CD8-positive, alpha-beta memory T cell (primary cell): ENCODE measurements at regions not wholly inside any gene's neighbourhood (a gene's known extent, or its start where the extent isn't known, plus 50 kb on each side); places are given as distances from the start of the nearest gene placed in this dataset.

Source experiments
- CTCF ChIA-PET: fragments of 350-600 bp; sonication (Branson Sonifier 250); formaldehyde crosslinking; loops from one replicate; lab custom pipeline; 2021; ENCODE audit warnings: antibody characterized with exemption; lab: Charles Lee
- POLR2A ChIA-PET: fragments of 350-600 bp; sonication (Branson Sonifier 250); formaldehyde crosslinking; loops from one replicate; lab custom pipeline; 2021; ENCODE audit warnings: antibody characterized with exemption; lab: Charles Lee
- DNase-seq, 5 donors: peaks; one replicate each; pipeline versions ENCODE4 v3.0.0 to v3.0.0-alpha.2; 2020 to 2022; ENCODE audit warnings: mixed read lengths in 1 of 5
- H3K27ac ChIP-seq: one replicate; pipeline ENCODE4 v1.7.0; 2013; ENCODE audit warnings: low read depth, mild to moderate bottlenecking, low read length, moderate library complexity
- H3K27me3 ChIP-seq: 2 replicates; pipeline ENCODE4 v1.7.0; 2013; ENCODE audit warnings: low read length, mild to moderate bottlenecking; ENCODE audit not compliant: insufficient read depth, poor library complexity, severe bottlenecking
- H3K36me3 ChIP-seq: 2 replicates; pipeline ENCODE4 v1.7.0; 2013; ENCODE audit warnings: mild to moderate bottlenecking, low read length, moderate library complexity; ENCODE audit not compliant: insufficient read depth
- H3K4me1 ChIP-seq: 2 replicates; pipeline ENCODE4 v1.7.0; 2013; ENCODE audit warnings: mild to moderate bottlenecking, low read length, moderate library complexity; ENCODE audit not compliant: insufficient read depth
- H3K4me3 ChIP-seq: 2 replicates; pipeline ENCODE4 v1.7.0; 2013; ENCODE audit warnings: mild to moderate bottlenecking, low read length
- H3K9me3 ChIP-seq: 2 replicates; pipeline ENCODE4 v1.7.0; 2013; ENCODE audit warnings: mild to moderate bottlenecking, low read length
- H3K27ac Mint-ChIP-seq, 8 donors: one replicate each; pipeline ENCODE4 v1.8.0; 2020 to 2021; ENCODE audit warnings: mixed read lengths in 8 of 8, mild to moderate bottlenecking in 6 of 8, inconsistent platforms in 3 of 8, moderate library complexity in 3 of 8
- H3K27me3 Mint-ChIP-seq, 2 donors: one replicate each; pipeline ENCODE4 v1.8.0; 2020 to 2021; ENCODE audit warnings: mixed read lengths in 2 of 2, mild to moderate bottlenecking in 1 of 2, moderate library complexity in 1 of 2
- H3K36me3 Mint-ChIP-seq, 3 donors: one replicate each; pipeline ENCODE4 v1.8.0; 2020 to 2021; ENCODE audit warnings: mixed read lengths in 3 of 3, inconsistent platforms in 1 of 3, mild to moderate bottlenecking in 1 of 3
- H3K4me1 Mint-ChIP-seq, 3 donors: one replicate each; pipeline ENCODE4 v1.8.0; 2020 to 2021; ENCODE audit warnings: mixed read lengths in 3 of 3, inconsistent platforms in 1 of 3, mild to moderate bottlenecking in 1 of 3
- H3K4me3 Mint-ChIP-seq, 7 donors: one replicate each; pipeline ENCODE4 v1.8.0; 2020 to 2021; ENCODE audit warnings: mixed read lengths in 7 of 7, mild to moderate bottlenecking in 6 of 7, moderate library complexity in 4 of 7, inconsistent platforms in 2 of 7
- H3K9me3 Mint-ChIP-seq, 5 donors: one replicate each; pipeline ENCODE4 v1.8.0; 2020 to 2022; ENCODE audit warnings: mixed read lengths in 5 of 5, mild to moderate bottlenecking in 3 of 5, moderate library complexity in 2 of 5, inconsistent platforms in 1 of 5

DNA sequence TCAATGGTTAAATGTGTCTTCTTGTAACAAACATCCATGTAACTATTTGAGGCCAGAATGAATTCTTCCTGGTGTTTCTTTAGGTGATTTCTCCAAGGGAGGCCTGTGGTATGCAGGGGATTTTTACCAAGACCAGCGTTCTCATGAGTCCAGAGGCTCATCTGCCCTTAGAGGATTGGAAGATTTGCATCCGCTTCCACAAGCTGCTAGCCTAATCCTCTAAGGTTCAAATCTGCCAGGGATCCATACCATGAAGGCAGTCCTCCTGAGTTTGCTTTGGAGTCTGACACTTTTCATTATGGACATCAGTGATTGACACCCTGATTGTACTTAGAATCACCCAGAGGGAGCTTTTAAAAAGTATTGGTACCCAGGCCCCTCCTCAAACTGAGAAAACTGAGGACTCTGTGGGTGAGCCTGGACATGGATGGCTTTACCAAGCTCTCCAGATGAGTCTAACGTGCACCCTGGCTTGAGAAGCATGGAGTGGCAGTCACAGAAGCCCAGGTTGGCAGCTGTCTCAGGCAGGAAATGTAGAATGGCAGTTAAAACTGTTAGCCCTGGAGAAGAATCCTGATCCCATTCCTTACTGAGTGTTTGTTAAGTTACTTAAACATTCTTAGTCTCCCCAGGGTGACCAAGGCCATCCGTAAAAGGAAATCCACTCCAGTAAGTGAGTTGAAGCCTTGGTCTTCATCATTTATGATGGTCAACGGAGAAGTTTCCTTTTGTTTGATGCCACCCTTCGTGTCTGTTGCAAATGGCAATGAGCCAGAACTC is 95.3 kb upstream of the RMDN2 start:
- Mint-ChIP-seq H3K9me3 (no peaks in the 10 kb centered on the region), H3K4me1 (peaks cover 5 to 14% (median 9%) of the 10 kb centered on the region in 3 donors), H3K27ac (peak overlapping the region in 1 of 8 donors; percentile 60), H3K4me3 (no peak overlapping the region), H3K36me3 (peaks cover 0 to 3% (median 0%) of the 10 kb centered on the region in 3 donors), H3K27me3 (peaks cover 0 to 5% of the 10 kb centered on the region in 2 donors)
- H3K9me3 ChIP-seq, result no peaks in the 10 kb centered on the region
- H3K4me1 ChIP-seq, result no peaks in the 10 kb centered on the region
- no peak for DNase-seq
- no peaks in the 10 kb centered on the region for H3K27me3 ChIP-seq
- H3K36me3 ChIP-seq, result no peaks in the 10 kb centered on the region
- no peak overlapping the region for H3K4me3 ChIP-seq
- ChIA-PET POLR2A (no interaction called here), CTCF (interaction anchor here (1.4 to 12.2 kb wide), 5 partner anchors 10 to 452 kb away, joined by 3 to 213 read pairs (median 4); no protein-coding TSS in a partner anchor)
- no peak overlapping the region for H3K27ac ChIP-seq

DNA sequence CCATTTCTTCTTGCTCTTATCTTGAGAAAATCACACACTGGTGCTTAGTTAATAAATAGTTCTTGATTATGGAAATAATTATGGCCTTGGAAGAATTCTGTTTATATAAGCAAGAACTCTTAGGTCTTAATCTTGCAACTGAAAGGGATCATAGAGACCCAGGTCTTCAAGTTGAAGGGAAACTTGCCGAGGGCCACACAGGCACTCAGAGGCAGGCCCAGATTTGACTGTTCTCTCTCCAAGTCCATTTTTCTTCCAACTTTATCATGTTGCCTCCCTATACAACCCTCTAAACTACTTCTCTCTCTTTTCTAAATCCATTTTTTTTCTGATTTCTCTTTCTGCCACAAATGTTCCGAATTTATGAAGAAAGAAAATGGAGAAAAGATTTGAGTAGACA is 94.5 kb upstream of the RMDN2 start:
- POLR2A ChIA-PET, result no interaction called here
- no peak overlapping the region for H3K4me3 ChIP-seq

DNA sequence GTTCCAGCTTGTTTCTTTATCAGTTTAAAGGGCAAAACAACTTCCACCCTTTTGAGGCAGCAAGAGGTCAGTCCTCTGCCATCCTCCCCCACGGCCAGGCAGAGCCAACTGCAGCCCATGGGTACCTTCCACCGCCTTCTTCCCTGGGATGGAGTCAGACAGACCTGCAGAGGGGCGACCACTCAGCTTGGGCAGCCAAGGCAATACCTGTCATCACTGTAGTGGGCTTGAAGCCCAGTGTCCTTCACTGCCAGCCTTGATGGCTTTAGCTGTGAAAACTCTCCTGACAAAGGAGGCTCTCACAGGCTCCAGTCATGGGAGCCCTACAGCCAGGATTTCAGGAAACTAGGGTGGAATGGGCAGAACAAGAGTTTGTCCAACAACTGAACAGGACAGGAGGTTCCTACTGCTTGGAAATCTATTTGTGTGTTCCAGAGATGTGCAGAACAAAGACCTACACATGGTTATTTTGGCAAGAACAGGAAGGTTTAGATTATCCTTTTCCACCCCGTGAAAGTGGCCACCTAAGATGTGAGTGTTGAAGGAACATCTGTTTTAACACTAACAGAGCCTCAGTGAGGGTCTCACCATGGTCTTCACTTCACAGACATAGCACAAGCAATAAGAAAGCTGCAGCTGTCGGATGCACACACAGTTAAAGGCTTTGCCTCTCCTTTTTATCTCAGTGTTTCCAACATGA is 93.9 kb upstream of the RMDN2 start:
- ChIA-PET CTCF (interaction anchor here (1.0 to 12.2 kb wide), 12 partner anchors 8 to 435 kb away, joined by 3 to 213 read pairs (median 5); no protein-coding TSS in a partner anchor), POLR2A (no interaction called here)
- H3K9me3 ChIP-seq, result no peaks in the 10 kb centered on the region
- Mint-ChIP-seq H3K27ac (no peak overlapping the region), H3K4me3 (no peak overlapping the region), H3K9me3 (no peaks in the 10 kb centered on the region), H3K4me1 (peaks cover 5 to 14% (median 9%) of the 10 kb centered on the region in 3 donors), H3K36me3 (peaks cover 0 to 3% (median 0%) of the 10 kb centered on the region in 3 donors), H3K27me3 (peaks cover 0 to 4% of the 10 kb centered on the region in 2 donors)
- no peak overlapping the region for H3K4me3 ChIP-seq
- no peak for DNase-seq
- H3K27ac ChIP-seq, result no peak overlapping the region
- H3K4me1 ChIP-seq, result no peaks in the 10 kb centered on the region
- H3K27me3 ChIP-seq, result no peaks in the 10 kb centered on the region
- no peaks in the 10 kb centered on the region for H3K36me3 ChIP-seq

More for the DNA sequence above, 94.5 kb upstream of the RMDN2 start:
- Histone ChIP-seq H3K4me1 (no peaks in the 10 kb centered on the region), H3K27ac (no peak overlapping the region), H3K27me3 (no peaks in the 10 kb centered on the region), H3K36me3 (no peaks in the 10 kb centered on the region), H3K9me3 (no peaks in the 10 kb centered on the region)
- H3K27me3 Mint-ChIP-seq, result peaks cover 0 to 5% of the 10 kb centered on the region in 2 donors
- H3K36me3 Mint-ChIP-seq, result peaks cover 0 to 3% (median 0%) of the 10 kb centered on the region in 3 donors
- DNase-seq, result no peak
- no peaks in the 10 kb centered on the region for H3K9me3 Mint-ChIP-seq
- no peak overlapping the region for H3K4me3 Mint-ChIP-seq
- CTCF ChIA-PET, result interaction anchor here (1.0 to 12.2 kb wide), 5 partner anchors 10 to 453 kb away, joined by 3 to 213 read pairs (median 4); no protein-coding TSS in a partner anchor
- peaks cover 5 to 14% (median 9%) of the 10 kb centered on the region in 3 donors for H3K4me1 Mint-ChIP-seq
- H3K27ac Mint-ChIP-seq, result no peak overlapping the region

GRCh38 chr2:37832590-37833197 is 92.4 kb upstream of the RMDN2 start:
- no peaks in the 10 kb centered on the region for H3K9me3 ChIP-seq
- Mint-ChIP-seq H3K4me3 (no peak overlapping the region), H3K4me1 (peaks cover 5 to 14% (median 9%) of the 10 kb centered on the region in 3 donors), H3K9me3 (no peaks in the 10 kb centered on the region), H3K27ac (no peak overlapping the region), H3K36me3 (no peaks in the 10 kb centered on the region), H3K27me3 (peaks cover 0 to 3% of the 10 kb centered on the region in 2 donors)
- peak; percentile 57 to 88 (median 76) for DNase-seq
- H3K4me3 ChIP-seq, result no peak overlapping the region
- H3K36me3 ChIP-seq, result no peaks in the 10 kb centered on the region
- ChIA-PET POLR2A (interaction anchor here (0.6 kb wide), 2 partner anchors 162 to 437 kb away, joined by 3 to 4 read pairs; no protein-coding TSS in a partner anchor), CTCF (interaction anchor here (0.5 to 12.2 kb wide), 39 partner anchors 9 to 498 kb away, joined by 3 to 213 read pairs (median 3); no protein-coding TSS in a partner anchor)
- H3K27me3 ChIP-seq, result no peaks in the 10 kb centered on the region
- H3K4me1 ChIP-seq, result no peaks in the 10 kb centered on the region
- H3K27ac ChIP-seq, result no peak overlapping the region

DNA sequence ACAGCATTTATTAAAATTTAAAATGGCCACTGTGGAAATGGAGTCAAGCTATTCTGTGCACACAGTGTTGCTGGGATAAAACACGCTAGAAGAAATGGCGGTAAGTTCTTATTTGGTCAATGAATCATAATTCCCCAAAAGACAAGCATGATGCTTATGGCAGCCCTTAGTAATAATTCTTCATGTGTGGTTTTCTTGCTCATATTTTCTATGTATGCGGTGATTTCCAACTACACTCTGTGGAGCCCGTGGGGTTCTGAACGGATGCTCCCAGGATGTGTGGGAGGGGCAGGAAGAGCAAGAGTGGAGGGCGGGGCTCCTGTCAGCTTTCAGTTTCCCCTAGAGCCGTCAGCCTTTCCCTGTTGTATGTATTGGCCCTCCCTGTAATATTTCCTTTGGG is 91.7 kb upstream of the RMDN2 start:
- no peaks in the 10 kb centered on the region for H3K9me3 Mint-ChIP-seq
- Histone ChIP-seq H3K4me1 (no peaks in the 10 kb centered on the region), H3K9me3 (no peaks in the 10 kb centered on the region), H3K4me3 (no peak overlapping the region), H3K27me3 (no peaks in the 10 kb centered on the region), H3K36me3 (no peaks in the 10 kb centered on the region), H3K27ac (no peak overlapping the region)
- H3K27me3 Mint-ChIP-seq, result peaks cover 0 to 3% of the 10 kb centered on the region in 2 donors
- POLR2A ChIA-PET, result no interaction called here
- H3K4me1 Mint-ChIP-seq, result peaks cover 5 to 14% (median 9%) of the 10 kb centered on the region in 3 donors
- DNase-seq, result no peak
- CTCF ChIA-PET, result interaction anchor here (0.6 to 12.2 kb wide), 24 partner anchors 11 to 499 kb away, joined by 3 to 213 read pairs (median 4); no protein-coding TSS in a partner anchor
- no peak overlapping the region for H3K4me3 Mint-ChIP-seq
- H3K36me3 Mint-ChIP-seq, result no peaks in the 10 kb centered on the region
- no peak overlapping the region for H3K27ac Mint-ChIP-seq

DNA sequence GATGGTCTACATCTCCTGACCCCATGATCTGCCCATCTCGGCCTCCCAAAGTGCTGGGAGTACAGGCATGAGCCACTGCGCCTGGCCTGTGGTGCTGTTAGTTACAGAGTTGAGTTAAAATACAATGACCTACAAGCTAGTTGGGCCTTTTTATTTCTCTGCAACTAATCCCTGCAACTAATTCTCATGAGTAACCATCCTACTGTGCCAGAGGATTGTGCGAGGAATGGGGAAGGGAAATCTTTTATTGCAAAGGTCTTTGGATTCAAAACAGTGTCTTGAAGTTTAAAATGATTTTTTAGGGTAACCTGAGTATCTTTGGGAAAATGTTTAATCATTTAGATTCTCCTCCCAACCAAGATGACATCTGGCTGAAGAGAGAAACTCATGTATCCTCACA is 88.8 kb upstream of the RMDN2 start:
- Mint-ChIP-seq H3K27ac (no peak overlapping the region), H3K9me3 (no peaks in the 10 kb centered on the region), H3K4me1 (peaks cover 5% of the 10 kb centered on the region in 3 donors), H3K27me3 (peaks cover 0 to 1% of the 10 kb centered on the region in 2 donors), H3K36me3 (no peaks in the 10 kb centered on the region), H3K4me3 (no peak overlapping the region)
- CTCF ChIA-PET, result interaction anchor here (1.1 to 12.2 kb wide), 6 partner anchors 15 to 440 kb away, joined by 3 to 213 read pairs (median 6); no protein-coding TSS in a partner anchor
- no peaks in the 10 kb centered on the region for H3K27me3 ChIP-seq
- no peaks in the 10 kb centered on the region for H3K4me1 ChIP-seq
- no peak overlapping the region for H3K27ac ChIP-seq
- no peaks in the 10 kb centered on the region for H3K9me3 ChIP-seq
- no peak for DNase-seq
- H3K4me3 ChIP-seq, result no peak overlapping the region
- H3K36me3 ChIP-seq, result no peaks in the 10 kb centered on the region
- POLR2A ChIA-PET, result no interaction called here

DNA sequence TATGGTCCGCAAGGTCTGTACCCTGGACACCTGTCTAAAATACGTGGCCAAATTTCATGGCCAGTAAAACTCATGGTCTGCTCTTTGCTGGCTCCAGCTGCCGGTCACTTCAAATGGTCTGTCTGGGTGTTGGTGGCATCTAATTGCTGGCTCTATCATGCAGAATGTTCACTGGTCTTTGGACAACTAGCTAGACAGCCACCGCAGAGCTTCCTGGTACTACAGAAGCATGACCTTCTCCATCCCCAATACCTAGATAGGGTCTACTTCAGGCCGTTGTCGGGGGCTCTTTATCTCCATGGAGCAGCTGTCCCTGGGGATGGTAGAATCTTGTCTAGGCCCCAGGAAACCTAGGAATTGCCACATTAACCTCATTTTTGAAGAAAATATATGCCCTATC is 88.4 kb upstream of the RMDN2 start:
- POLR2A ChIA-PET, result no interaction called here

More for the DNA sequence above, 88.4 kb upstream of the RMDN2 start:
- H3K4me3 ChIP-seq, result no peak overlapping the region
- H3K4me3 Mint-ChIP-seq, result no peak overlapping the region
- H3K27me3 Mint-ChIP-seq, result peaks cover 1 to 4% of the 10 kb centered on the region in 2 donors
- H3K9me3 Mint-ChIP-seq, result no peaks in the 10 kb centered on the region
- peaks cover 5% of the 10 kb centered on the region in 3 donors for H3K4me1 Mint-ChIP-seq
- no peak overlapping the region for H3K27ac Mint-ChIP-seq
- no peaks in the 10 kb centered on the region for H3K9me3 ChIP-seq
- CTCF ChIA-PET, result interaction anchor here (1.1 to 12.2 kb wide), 6 partner anchors 15 to 441 kb away, joined by 3 to 213 read pairs (median 6); no protein-coding TSS in a partner anchor
- no peaks in the 10 kb centered on the region for H3K27me3 ChIP-seq
- H3K4me1 ChIP-seq, result no peaks in the 10 kb centered on the region
- no peak overlapping the region for H3K27ac ChIP-seq
- H3K36me3 Mint-ChIP-seq, result no peaks in the 10 kb centered on the region
- no peak for DNase-seq
- H3K36me3 ChIP-seq, result no peaks in the 10 kb centered on the region
